ENCODE measurements at regions not wholly inside any gene's neighbourhood (a gene's known extent, or its start where the extent isn't known, plus 50 kb on each side); places are given as distances from the start of the nearest gene placed in this dataset.

- TF ChIP-seq FOXM1 (IDR thresholded peaks at IDR 0.05; ENCODE audit: borderline replicate concordance, low read depth): no peak
- no peak for TF ChIP-seq YY1 (IDR thresholded peaks at IDR 0.05; ENCODE audit: low read depth)
- TF ChIP-seq ZBTB7A (IDR thresholded peaks at IDR 0.05; ENCODE audit: low read depth): no peak
- no peak for TF ChIP-seq EGR1 (IDR thresholded peaks at IDR 0.05)
- no peak for TF ChIP-seq TEAD4 (IDR thresholded peaks at IDR 0.05)
- TF ChIP-seq, protein P1, sequence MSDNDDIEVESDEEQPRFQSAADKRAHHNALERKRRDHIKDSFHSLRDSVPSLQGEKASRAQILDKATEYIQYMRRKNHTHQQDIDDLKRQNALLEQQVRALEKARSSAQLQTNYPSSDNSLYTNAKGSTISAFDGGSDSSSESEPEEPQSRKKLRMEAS (IDR thresholded peaks at IDR 0.05): no peak
- no peak for TF ChIP-seq CEBPB (IDR thresholded peaks at IDR 0.05)
- no peak for TF ChIP-seq REST (IDR thresholded peaks at IDR 0.05; ENCODE audit: low read depth)
- no peak for TF ChIP-seq RAD21 (IDR thresholded peaks at IDR 0.05; ENCODE audit: low read depth)
- no peak for TF ChIP-seq TCF12 (IDR thresholded peaks at IDR 0.05; ENCODE audit: low read depth)
- no peak for TF ChIP-seq CREB1 (IDR thresholded peaks at IDR 0.05; ENCODE audit: low read depth)
- no peak for TF ChIP-seq NFIC (IDR thresholded peaks at IDR 0.05)
- TF ChIP-seq TAF1 (IDR thresholded peaks at IDR 0.05; ENCODE audit: low read depth): no peak
- no peak for TF ChIP-seq EP300 (IDR thresholded peaks at IDR 0.05; ENCODE audit: borderline replicate concordance)
Observed at GRCh38 chr3:147960786-147961185, 551.6 kb downstream of the ZIC1 start.
